Mesodermal cell (in vitro differentiated cells): ENCODE measurements at regions not wholly inside any gene's neighbourhood (a gene's known extent, or its start where the extent isn't known, plus 50 kb on each side); places are given as distances from the start of the nearest gene placed in this dataset.

Experiments used
- H3K27ac ChIP-seq: 2 replicates; pipeline ENCODE4 v1.7.0; 2013; ENCODE audit warnings: mild to moderate bottlenecking, low read depth, low read length, moderate library complexity; ENCODE audit not compliant: severe bottlenecking
- H3K36me3 ChIP-seq: 2 replicates; pipeline ENCODE4 v1.7.1; 2013; ENCODE audit warnings: mild to moderate bottlenecking, low read length, moderate library complexity; ENCODE audit not compliant: control insufficient read depth, insufficient read depth
- H3K4me1 ChIP-seq: one replicate; pipeline ENCODE4 v1.7.1; 2013; ENCODE audit warnings: mild to moderate bottlenecking, low read length; ENCODE audit not compliant: insufficient read depth, control insufficient read depth, poor library complexity, severe bottlenecking
- H3K4me3 ChIP-seq: 2 replicates; pipeline ENCODE4 v1.7.0; 2013; ENCODE audit warnings: low read length, control low read depth, mild to moderate bottlenecking; ENCODE audit not compliant: insufficient read depth, poor library complexity, severe bottlenecking; ENCODE audit errors: extremely low read depth
- H3K9me3 ChIP-seq: 2 replicates; pipeline ENCODE4 v1.7.1; 2013; ENCODE audit warnings: mild to moderate bottlenecking, low read length, moderate library complexity; ENCODE audit not compliant: control insufficient read depth
- WGBS, 2 experiments: methylation state at CpG; one replicate each; pipeline ENCODE4 v1.1.5; 2013; ENCODE audit warnings: missing lambda C conversion rate in 2 of 2; ENCODE audit not compliant: insufficient coverage in 2 of 2; 5-methylcytosine and 5-hydroxymethylcytosine counted together

DNA sequence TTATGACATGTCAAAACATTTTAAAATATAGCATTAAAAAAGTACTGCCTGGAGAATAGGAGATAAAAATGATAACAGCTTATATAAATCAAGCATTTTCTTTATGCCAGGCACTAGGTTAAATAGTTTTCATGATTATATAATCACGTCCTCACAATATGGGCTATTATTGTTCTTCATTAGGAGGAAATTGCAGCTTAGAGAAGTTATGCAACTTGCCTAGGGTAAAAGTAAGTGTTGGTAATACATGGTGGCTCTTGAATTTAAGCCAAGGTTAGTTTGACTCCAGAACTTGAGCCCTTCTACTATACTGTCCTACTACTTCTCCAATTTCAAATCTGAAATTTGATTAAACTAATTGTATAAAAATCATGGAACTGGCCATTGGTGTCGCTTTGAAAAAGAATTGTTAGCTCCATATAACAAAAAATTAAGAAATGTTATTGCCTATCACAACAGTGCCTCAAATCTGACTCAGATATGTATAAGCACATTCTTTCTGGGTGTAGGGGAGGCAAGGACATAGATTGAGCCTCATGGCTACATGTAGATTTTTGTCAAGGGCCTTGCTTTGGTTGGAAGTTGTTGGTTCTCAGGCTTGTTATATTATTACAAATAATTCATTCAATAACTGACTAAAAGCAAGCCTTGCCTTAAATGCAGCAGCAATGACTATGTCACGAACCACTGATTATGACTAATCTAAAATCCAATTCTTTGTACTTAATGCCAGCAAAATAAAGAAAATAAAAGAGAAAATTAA, 223.5 kb upstream of the DAB2 start:
- Histone ChIP-seq H3K36me3 (no peaks in the 10 kb centered on the region), H3K4me1 (no peaks in the 10 kb centered on the region), H3K4me3 (no peak overlapping the region), H3K27ac (no peak overlapping the region), H3K9me3 (no peaks in the 10 kb centered on the region)
- WGBS, 2 experiments, result no CpG with 5 or more reads among the region's 3 CpGs

DNA sequence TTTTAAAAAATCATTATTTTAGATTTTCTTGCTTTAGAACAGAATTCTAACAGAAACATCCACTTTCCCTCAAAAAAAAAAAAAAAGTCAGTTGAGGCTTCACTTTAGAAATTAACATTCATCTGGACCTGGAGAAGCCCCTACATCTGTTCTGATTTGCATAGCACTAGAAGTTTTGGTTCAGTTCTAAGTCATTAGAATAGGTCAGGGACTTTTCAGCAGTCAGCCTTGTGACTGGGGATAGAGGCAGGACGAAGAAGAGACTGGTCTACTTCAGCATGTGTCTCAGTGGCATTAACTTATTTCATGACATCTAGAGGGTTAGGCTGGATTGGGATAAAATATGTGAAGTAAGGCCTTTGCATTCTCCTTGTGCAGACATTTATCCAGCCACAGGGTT, 215.8 kb upstream of the DAB2 start:
- H3K4me3 ChIP-seq, result no peak overlapping the region
- no peaks in the 10 kb centered on the region for H3K4me1 ChIP-seq
- no peak overlapping the region for H3K27ac ChIP-seq
- H3K36me3 ChIP-seq, result no peaks in the 10 kb centered on the region
- WGBS, 2 experiments, result 86 to 100% methylated on average over 1 of the region's 1 CpG
- no peaks in the 10 kb centered on the region for H3K9me3 ChIP-seq

DNA sequence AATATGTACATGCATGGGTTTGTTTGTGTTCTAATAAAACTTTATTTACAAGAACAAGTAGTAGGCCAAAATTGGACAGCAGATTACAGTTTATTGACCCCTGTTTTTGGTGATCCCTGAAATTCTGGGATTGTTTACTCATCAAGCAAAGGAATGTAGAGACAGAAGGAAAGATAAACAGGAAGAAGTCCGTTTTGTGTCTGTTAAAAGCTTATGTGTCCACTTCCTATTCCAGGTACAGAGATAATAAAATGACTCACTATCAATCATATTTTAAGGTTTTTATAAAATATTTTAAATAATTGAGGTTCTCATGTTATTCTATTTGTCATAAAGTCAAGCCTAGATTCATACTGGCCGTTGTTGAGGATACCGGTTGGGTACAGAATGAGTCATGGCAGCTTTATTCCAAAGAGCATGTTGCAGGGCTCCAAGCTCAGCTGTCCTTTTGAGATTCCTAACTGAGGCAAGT, 214.9 kb upstream of the DAB2 start:
- 94 to 100% methylated on average over 1 to 2 of the region's 3 CpGs for WGBS, 2 experiments
- no peaks in the 10 kb centered on the region for H3K36me3 ChIP-seq
- H3K4me3 ChIP-seq, result no peak overlapping the region
- H3K4me1 ChIP-seq, result no peaks in the 10 kb centered on the region
- no peak overlapping the region for H3K27ac ChIP-seq
- no peaks in the 10 kb centered on the region for H3K9me3 ChIP-seq

DNA sequence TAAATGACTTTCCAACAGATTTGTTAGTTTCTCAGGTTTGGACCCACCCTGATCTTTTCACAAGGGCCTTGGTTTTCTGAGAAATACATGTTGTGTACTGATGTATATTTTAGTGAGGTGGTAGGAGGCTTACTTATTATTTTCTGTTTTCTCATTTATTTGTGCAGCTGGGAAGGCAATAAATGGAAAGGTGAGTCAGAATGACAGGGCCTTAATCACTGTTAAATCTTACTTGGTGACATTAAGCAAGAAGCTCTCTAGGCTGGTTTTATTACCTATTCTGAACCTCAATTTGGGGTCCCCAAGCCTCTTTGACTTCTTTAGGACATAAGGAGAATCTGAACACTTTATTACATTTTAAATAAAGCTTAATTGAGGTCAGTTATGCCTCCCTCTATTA, 214.0 kb upstream of the DAB2 start:
- Histone ChIP-seq H3K4me3 (no peak overlapping the region), H3K9me3 (no peaks in the 10 kb centered on the region), H3K4me1 (no peaks in the 10 kb centered on the region), H3K27ac (no peak overlapping the region), H3K36me3 (no peaks in the 10 kb centered on the region)

DNA sequence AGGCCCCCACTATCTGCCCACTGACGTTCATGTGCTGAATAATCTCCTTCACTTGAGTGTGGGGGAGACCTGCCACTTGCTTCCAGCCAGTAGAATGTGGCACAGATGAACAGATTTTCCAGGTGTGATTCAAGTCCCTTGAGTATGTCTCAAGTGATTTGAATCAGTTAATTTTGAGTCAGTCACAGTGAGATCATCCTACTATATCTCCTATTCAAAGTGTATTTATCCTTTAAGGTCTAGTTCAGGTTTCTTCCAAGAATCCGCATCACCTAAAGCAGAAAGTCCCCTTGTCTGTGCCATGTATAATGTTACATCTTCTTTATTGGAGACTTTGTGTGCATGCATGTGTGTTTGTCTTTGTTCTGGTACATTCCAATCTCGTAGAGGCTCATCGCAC, 208.3 kb upstream of the DAB2 start:
- Histone ChIP-seq H3K9me3 (no peaks in the 10 kb centered on the region), H3K4me3 (no peak overlapping the region), H3K36me3 (no peaks in the 10 kb centered on the region), H3K27ac (no peak overlapping the region), H3K4me1 (no peaks in the 10 kb centered on the region)
- 75 to 94% methylated on average over 1 to 3 of the region's 4 CpGs for WGBS, 2 experiments

DNA sequence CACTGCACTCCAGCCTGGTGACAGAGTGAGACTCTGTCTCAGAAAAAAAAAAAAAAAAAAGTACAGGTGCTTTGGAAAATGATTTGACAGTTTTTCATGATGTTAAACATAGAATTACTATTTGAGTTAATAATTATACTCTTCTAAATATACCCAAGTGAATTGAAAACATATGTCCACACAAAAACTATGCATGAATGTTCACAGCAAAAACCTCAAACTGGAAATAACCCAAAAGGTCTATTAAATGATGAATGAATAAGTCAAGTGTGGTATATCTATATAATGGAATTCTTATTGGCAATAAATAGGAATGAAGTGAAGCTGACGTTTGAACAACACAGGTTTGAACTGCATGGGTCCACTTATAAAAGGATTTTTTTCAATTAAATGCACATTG, 207.2 kb upstream of the DAB2 start:
- H3K27ac ChIP-seq, result no peak overlapping the region
- H3K4me3 ChIP-seq, result no peak overlapping the region
- no peaks in the 10 kb centered on the region for H3K4me1 ChIP-seq
- WGBS, 2 experiments, result no CpG with 5 or more reads among the region's 1 CpG
- no peaks in the 10 kb centered on the region for H3K9me3 ChIP-seq
- no peaks in the 10 kb centered on the region for H3K36me3 ChIP-seq

DNA sequence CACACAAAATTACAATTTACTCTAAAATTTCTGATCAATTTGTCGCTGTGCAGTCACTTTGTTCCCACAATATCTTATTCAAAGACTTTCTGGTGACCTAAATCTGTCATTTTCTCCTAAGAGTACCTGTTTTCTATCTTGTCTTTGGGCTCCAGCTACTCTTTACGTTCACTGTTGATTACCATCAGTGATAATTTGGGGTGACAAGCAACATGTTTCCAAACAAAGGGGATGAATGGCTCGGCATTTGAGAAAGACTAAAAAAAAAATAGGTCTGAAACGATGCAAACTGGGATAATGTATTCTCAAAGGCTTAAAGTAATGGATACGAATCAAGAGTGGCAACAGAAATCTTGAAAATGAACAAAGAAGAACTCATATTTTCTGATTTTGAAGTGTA, 205.2 kb upstream of the DAB2 start:
- H3K4me3 ChIP-seq, result no peak overlapping the region
- 84 to 99% methylated on average over 5 of the region's 5 CpGs for WGBS, 2 experiments
- no peak overlapping the region for H3K27ac ChIP-seq
- H3K4me1 ChIP-seq, result no peaks in the 10 kb centered on the region
- H3K36me3 ChIP-seq, result no peaks in the 10 kb centered on the region
- no peaks in the 10 kb centered on the region for H3K9me3 ChIP-seq

DNA sequence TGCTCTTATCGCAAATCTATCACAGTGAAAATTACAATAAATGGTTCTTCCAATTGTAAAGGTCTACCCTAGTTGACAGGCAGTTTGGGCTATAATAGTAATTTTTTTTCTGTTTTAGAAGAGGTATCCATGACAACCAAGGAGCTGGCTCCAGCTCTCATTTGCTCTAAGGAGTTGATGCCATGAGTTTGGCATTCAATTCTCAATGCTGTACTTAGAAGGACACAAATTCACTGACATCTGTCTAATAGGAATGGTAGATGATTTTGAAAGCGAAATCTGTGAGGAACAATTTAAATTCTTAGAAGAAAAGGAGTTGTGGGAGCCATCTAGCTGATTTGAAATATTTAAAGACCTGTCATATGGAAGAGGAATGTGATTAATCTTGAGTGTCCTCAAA, 203.6 kb upstream of the DAB2 start:
- no peaks in the 10 kb centered on the region for H3K9me3 ChIP-seq
- H3K27ac ChIP-seq, result no peak overlapping the region
- no peaks in the 10 kb centered on the region for H3K36me3 ChIP-seq
- no peaks in the 10 kb centered on the region for H3K4me1 ChIP-seq
- 56 to 89% methylated on average over 1 of the region's 2 CpGs for WGBS, 2 experiments
- no peak overlapping the region for H3K4me3 ChIP-seq

DNA sequence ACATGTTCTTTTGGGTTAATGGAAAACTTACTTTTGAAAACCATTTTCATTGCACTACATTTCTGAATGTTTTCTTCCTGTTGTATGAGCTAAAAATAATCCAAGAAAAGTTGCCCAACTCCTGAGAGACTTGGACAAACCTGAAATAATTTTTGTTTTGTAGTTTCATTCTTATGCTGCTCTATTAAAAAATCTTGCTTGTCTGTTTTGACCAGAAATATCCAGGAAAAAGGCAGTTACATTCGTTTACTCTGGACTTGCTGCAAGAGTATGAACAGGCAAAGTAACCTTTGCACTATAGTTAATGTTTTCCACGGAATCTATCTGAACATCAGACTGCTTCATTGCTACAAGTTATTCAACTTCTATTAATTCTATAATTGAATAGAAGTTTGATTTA, 200.1 kb upstream of the DAB2 start:
- Histone ChIP-seq H3K27ac (no peak overlapping the region), H3K36me3 (no peaks in the 10 kb centered on the region), H3K4me1 (no peaks in the 10 kb centered on the region), H3K4me3 (no peak overlapping the region), H3K9me3 (no peaks in the 10 kb centered on the region)
- WGBS, 2 experiments, result 83% methylated on average over 1 of the region's 2 CpGs; no CpG with 5 or more reads in 1 of the 2 experiments

DNA sequence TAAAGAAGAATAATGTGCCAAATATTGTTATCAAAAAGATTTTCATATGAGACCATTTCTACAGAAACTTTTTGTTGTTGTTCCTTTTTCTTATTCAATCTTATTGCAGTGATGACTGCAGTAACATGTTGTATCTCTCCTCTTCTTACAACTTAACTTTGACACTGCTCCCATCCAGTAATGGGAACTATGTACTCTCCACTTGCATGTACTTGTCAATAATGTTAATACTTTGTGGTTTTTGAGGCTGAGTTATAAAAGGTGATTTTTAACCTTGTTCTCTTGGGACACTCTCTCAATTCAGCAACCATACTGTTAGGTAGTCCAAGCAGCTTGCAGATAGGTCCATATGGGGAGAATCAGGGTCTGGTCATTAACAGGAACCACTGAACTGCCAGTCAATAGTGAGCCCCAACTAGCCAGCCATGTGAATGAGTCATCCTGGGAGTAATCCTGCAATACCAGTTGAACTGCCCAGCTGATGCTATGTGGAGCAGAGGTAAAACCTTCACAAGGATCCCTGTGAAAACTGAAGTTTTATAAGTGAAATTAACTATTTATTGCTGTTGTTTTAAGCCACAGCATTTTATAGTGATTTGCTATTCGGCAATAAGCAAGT, 199.6 kb upstream of the DAB2 start:
- WGBS, 2 experiments, result no CpG with 5 or more reads among the region's 1 CpG
- no peaks in the 10 kb centered on the region for H3K9me3 ChIP-seq
- no peaks in the 10 kb centered on the region for H3K4me1 ChIP-seq
- no peaks in the 10 kb centered on the region for H3K36me3 ChIP-seq
- H3K4me3 ChIP-seq, result no peak overlapping the region
- H3K27ac ChIP-seq, result no peak overlapping the region

DNA sequence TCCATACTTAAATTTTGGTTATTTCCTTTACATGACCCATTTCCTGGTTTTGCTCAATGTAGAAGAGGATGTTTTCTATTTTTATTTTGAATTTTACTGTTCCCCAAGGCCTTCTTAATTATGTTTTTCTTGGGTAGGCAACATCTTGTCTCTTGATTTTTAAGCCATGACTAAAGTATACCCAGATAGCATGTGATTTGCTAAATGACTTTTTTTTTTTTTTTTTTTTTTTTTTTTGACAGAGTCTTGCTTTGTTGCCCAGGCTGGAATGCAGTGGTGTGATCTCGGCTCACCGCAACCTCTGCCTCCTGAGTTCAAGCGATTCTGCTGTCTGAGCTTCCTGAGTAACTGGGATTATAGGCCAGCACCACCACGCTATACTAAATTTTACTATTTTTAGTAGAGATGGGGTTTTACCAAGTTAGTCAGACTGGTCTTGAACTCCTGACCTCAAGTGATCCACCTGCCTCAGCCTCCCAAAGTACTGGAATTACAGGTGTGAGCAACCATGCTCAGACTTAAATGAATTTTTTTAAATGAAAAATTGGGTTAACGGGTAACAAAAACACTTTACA, 198.6 kb upstream of the DAB2 start:
- no peak overlapping the region for H3K27ac ChIP-seq
- no peaks in the 10 kb centered on the region for H3K9me3 ChIP-seq
- no peaks in the 10 kb centered on the region for H3K4me1 ChIP-seq
- H3K36me3 ChIP-seq, result no peaks in the 10 kb centered on the region
- H3K4me3 ChIP-seq, result no peak overlapping the region
- WGBS, 2 experiments, result 89% methylated on average over 3 of the region's 5 CpGs; no CpG with 5 or more reads in 1 of the 2 experiments
